ENCODE measurements at regions not wholly inside any gene's neighbourhood (a gene's known extent, or its start where the extent isn't known, plus 50 kb on each side); places are given as distances from the start of the nearest gene placed in this dataset.

- Mint-ChIP-seq H3K27ac (no peak overlapping the region), H3K9me3 (peaks cover 13 to 20% of the 10 kb centered on the region in 2 donors), H3K27me3 (peaks cover 0 to 12% of the 10 kb centered on the region in 2 donors), H3K36me3 (no peaks in the 10 kb centered on the region), H3K4me3 (no peak overlapping the region), H3K4me1 (no peaks in the 10 kb centered on the region)
- ATAC-seq (replicated peaks) (no peak), DNase-seq (no peak)
Observed at GRCh38 chr9:1619915-1620710, 395.0 kb upstream of the SMARCA2 start.

GRCh38 chr9:1637401-1637800 is 377.7 kb upstream of the SMARCA2 start:
- H3K27ac Mint-ChIP-seq, result no peak overlapping the region
- H3K4me3 Mint-ChIP-seq, result no peak overlapping the region
- H3K9me3 Mint-ChIP-seq, result peaks cover 4 to 12% of the 10 kb centered on the region in 2 donors
- no peaks in the 10 kb centered on the region for H3K4me1 Mint-ChIP-seq
- no peaks in the 10 kb centered on the region for H3K36me3 Mint-ChIP-seq
- DNase-seq (no peak), ATAC-seq (replicated peaks) (no peak)
- H3K27me3 Mint-ChIP-seq, result no peaks in the 10 kb centered on the region

- Mint-ChIP-seq H3K4me1 (no peaks in the 10 kb centered on the region), H3K27me3 (no peaks in the 10 kb centered on the region), H3K4me3 (no peak overlapping the region), H3K9me3 (peaks cover 6 to 12% of the 10 kb centered on the region in 2 donors), H3K36me3 (no peaks in the 10 kb centered on the region), H3K27ac (no peak overlapping the region)
- DNase-seq, result no peak
- ATAC-seq (replicated peaks), result no peak
Observed at GRCh38 chr9:1639166-1639565, 376.0 kb upstream of the SMARCA2 start.

GRCh38 chr9:1647776-1648175 is 367.4 kb upstream of the SMARCA2 start:
- peaks cover 0 to 5% of the 10 kb centered on the region in 2 donors for H3K27me3 Mint-ChIP-seq
- no peak overlapping the region for H3K27ac Mint-ChIP-seq
- no peak for DNase-seq
- no peaks in the 10 kb centered on the region for H3K4me1 Mint-ChIP-seq
- no peaks in the 10 kb centered on the region for H3K36me3 Mint-ChIP-seq
- H3K9me3 Mint-ChIP-seq, result peaks cover 4 to 5% of the 10 kb centered on the region in 2 donors
- no peak overlapping the region for H3K4me3 Mint-ChIP-seq
- no peak for ATAC-seq (replicated peaks)

- no peak for ATAC-seq (replicated peaks)
- H3K4me1 Mint-ChIP-seq, result no peaks in the 10 kb centered on the region
- peaks cover 0 to 6% of the 10 kb centered on the region in 2 donors for H3K9me3 Mint-ChIP-seq
- DNase-seq, result no peak
- H3K27me3 Mint-ChIP-seq, result peaks cover 0 to 5% of the 10 kb centered on the region in 2 donors
- no peak overlapping the region for H3K27ac Mint-ChIP-seq
- no peak overlapping the region for H3K4me3 Mint-ChIP-seq
- no peaks in the 10 kb centered on the region for H3K36me3 Mint-ChIP-seq
Observed at GRCh38 chr9:1653282-1653681, 361.9 kb upstream of the SMARCA2 start.

- Mint-ChIP-seq H3K27ac (no peak overlapping the region), H3K27me3 (peaks cover 0 to 5% of the 10 kb centered on the region in 2 donors), H3K36me3 (no peaks in the 10 kb centered on the region), H3K9me3 (peaks cover 0 to 6% of the 10 kb centered on the region in 2 donors), H3K4me1 (no peaks in the 10 kb centered on the region), H3K4me3 (no peak overlapping the region)
- ATAC-seq (replicated peaks) (no peak), DNase-seq (no peak)
Observed at GRCh38 chr9:1658661-1659362, 356.3 kb upstream of the SMARCA2 start.

- H3K36me3 Mint-ChIP-seq, result no peaks in the 10 kb centered on the region
- H3K4me1 Mint-ChIP-seq, result no peaks in the 10 kb centered on the region
- no peak overlapping the region for H3K27ac Mint-ChIP-seq
- peaks cover 0 to 5% of the 10 kb centered on the region in 2 donors for H3K27me3 Mint-ChIP-seq
- peaks cover 0 to 7% of the 10 kb centered on the region in 2 donors for H3K9me3 Mint-ChIP-seq
- ATAC-seq (replicated peaks) (no peak), DNase-seq (no peak)
- H3K4me3 Mint-ChIP-seq, result no peak overlapping the region
Observed at GRCh38 chr9:1659363-1659690, 355.8 kb upstream of the SMARCA2 start.

GRCh38 chr9:1668441-1668840 is 346.7 kb upstream of the SMARCA2 start:
- Mint-ChIP-seq H3K27ac (no peak overlapping the region), H3K9me3 (peaks cover 4 to 6% of the 10 kb centered on the region in 2 donors), H3K36me3 (no peaks in the 10 kb centered on the region), H3K27me3 (no peaks in the 10 kb centered on the region), H3K4me3 (no peak overlapping the region), H3K4me1 (no peaks in the 10 kb centered on the region)
- DNase-seq (no peak), ATAC-seq (replicated peaks) (no peak)

- no peak for DNase-seq
- Mint-ChIP-seq H3K9me3 (no peaks in the 10 kb centered on the region), H3K36me3 (no peaks in the 10 kb centered on the region), H3K27me3 (no peaks in the 10 kb centered on the region), H3K27ac (no peak overlapping the region), H3K4me3 (no peak overlapping the region), H3K4me1 (no peaks in the 10 kb centered on the region)
- no peak for ATAC-seq (replicated peaks)
Observed at GRCh38 chr9:1673300-1673699, 341.8 kb upstream of the SMARCA2 start.

- no peaks in the 10 kb centered on the region for H3K36me3 Mint-ChIP-seq
- no peaks in the 10 kb centered on the region for H3K9me3 Mint-ChIP-seq
- DNase-seq, result no peak
- no peaks in the 10 kb centered on the region for H3K27me3 Mint-ChIP-seq
- H3K4me1 Mint-ChIP-seq, result no peaks in the 10 kb centered on the region
- ATAC-seq (replicated peaks), result no peak
- no peak overlapping the region for H3K4me3 Mint-ChIP-seq
- H3K27ac Mint-ChIP-seq, result no peak overlapping the region
Observed at GRCh38 chr9:1676771-1677170, 338.4 kb upstream of the SMARCA2 start.

- Mint-ChIP-seq H3K4me1 (no peaks in the 10 kb centered on the region), H3K27me3 (peaks cover 5% of the 10 kb centered on the region in 2 donors), H3K9me3 (no peaks in the 10 kb centered on the region), H3K36me3 (no peaks in the 10 kb centered on the region), H3K27ac (no peak overlapping the region), H3K4me3 (no peak overlapping the region)
- ATAC-seq (replicated peaks) (no peak), DNase-seq (no peak)
Observed at GRCh38 chr9:1683951-1684350, 331.2 kb upstream of the SMARCA2 start.

- H3K9me3 Mint-ChIP-seq, result no peaks in the 10 kb centered on the region
- H3K36me3 Mint-ChIP-seq, result no peaks in the 10 kb centered on the region
- DNase-seq (no peak), ATAC-seq (replicated peaks) (no peak)
- H3K4me1 Mint-ChIP-seq, result no peaks in the 10 kb centered on the region
- peaks cover 5 to 10% of the 10 kb centered on the region in 2 donors for H3K27me3 Mint-ChIP-seq
- no peak overlapping the region for H3K4me3 Mint-ChIP-seq
- H3K27ac Mint-ChIP-seq, result no peak overlapping the region
Observed at GRCh38 chr9:1698991-1699390, 316.2 kb upstream of the SMARCA2 start.

GRCh38 chr9:1701113-1701512 is 314.0 kb upstream of the SMARCA2 start:
- Mint-ChIP-seq H3K36me3 (no peaks in the 10 kb centered on the region), H3K4me3 (no peak overlapping the region), H3K4me1 (no peaks in the 10 kb centered on the region), H3K9me3 (no peaks in the 10 kb centered on the region), H3K27ac (no peak overlapping the region), H3K27me3 (peaks cover 5 to 10% of the 10 kb centered on the region in 2 donors)
- ATAC-seq (replicated peaks) (no peak), DNase-seq (no peak)

GRCh38 chr9:1702701-1703100 is 312.4 kb upstream of the SMARCA2 start:
- no peaks in the 10 kb centered on the region for H3K9me3 Mint-ChIP-seq
- no peak for DNase-seq
- no peak for ATAC-seq (replicated peaks)
- H3K4me1 Mint-ChIP-seq, result no peaks in the 10 kb centered on the region
- H3K27ac Mint-ChIP-seq, result no peak overlapping the region
- no peak overlapping the region for H3K4me3 Mint-ChIP-seq
- no peaks in the 10 kb centered on the region for H3K36me3 Mint-ChIP-seq
- peaks cover 5 to 19% of the 10 kb centered on the region in 2 donors for H3K27me3 Mint-ChIP-seq

- Mint-ChIP-seq H3K4me3 (no peak overlapping the region), H3K36me3 (no peaks in the 10 kb centered on the region), H3K4me1 (no peaks in the 10 kb centered on the region), H3K27ac (no peak overlapping the region), H3K9me3 (no peaks in the 10 kb centered on the region), H3K27me3 (peaks cover 0 to 15% of the 10 kb centered on the region in 2 donors)
- ATAC-seq (replicated peaks) (no peak), DNase-seq (no peak)
Observed at GRCh38 chr9:1707291-1707690, 307.9 kb upstream of the SMARCA2 start.
